Renal cortex interstitium (tissue), 11 donors: ENCODE measurements at regions not wholly inside any gene's neighbourhood (a gene's known extent, or its start where the extent isn't known, plus 50 kb on each side); places are given as distances from the start of the nearest gene placed in this dataset.

Experiments used
- DNase-seq, 11 donors: peaks; one replicate each; pipeline ENCODE4 v3.0.0-alpha.2; 2013; ENCODE audit warnings: low read depth in 9 of 11, low spot score in 4 of 11; ENCODE audit errors: extremely low read depth in 1 of 11

- no peak for DNase-seq
Observed at GRCh38 chr3:120838441-120839091, 69.4 kb upstream of the STXBP5L start.

- no peak for DNase-seq
Observed at GRCh38 chr3:120839120-120839519, 68.9 kb upstream of the STXBP5L start.

- DNase-seq = no peak
Observed at GRCh38 chr3:120841264-120841663, 66.7 kb upstream of the STXBP5L start.

DNA sequence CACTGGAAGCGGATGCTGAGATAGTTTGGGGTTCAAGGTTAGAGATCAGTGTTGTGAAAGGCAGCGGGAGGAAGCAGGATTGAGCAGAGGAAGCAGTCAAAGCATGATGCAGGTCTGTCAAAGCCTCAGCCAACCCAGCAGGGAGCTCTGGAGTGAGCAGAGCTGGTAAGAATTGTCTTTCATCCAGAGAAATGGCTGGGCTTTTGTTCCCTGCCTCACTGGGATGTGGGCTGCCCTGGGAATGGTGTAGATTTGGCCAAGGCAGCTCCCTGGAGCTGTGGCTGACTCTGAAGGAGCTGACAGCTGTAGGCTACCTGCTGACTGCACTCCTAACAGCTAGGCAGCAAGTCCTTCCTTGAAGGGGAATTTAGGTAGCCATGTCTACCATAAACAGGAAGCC, 61.9 kb upstream of the STXBP5L start:
- DNase-seq = no peak

- no peak for DNase-seq
Observed at GRCh38 chr3:120848503-120848902, 59.5 kb upstream of the STXBP5L start.

- DNase-seq = no peak
Observed at GRCh38 chr3:120850381-120851295, 57.4 kb upstream of the STXBP5L start.

DNA sequence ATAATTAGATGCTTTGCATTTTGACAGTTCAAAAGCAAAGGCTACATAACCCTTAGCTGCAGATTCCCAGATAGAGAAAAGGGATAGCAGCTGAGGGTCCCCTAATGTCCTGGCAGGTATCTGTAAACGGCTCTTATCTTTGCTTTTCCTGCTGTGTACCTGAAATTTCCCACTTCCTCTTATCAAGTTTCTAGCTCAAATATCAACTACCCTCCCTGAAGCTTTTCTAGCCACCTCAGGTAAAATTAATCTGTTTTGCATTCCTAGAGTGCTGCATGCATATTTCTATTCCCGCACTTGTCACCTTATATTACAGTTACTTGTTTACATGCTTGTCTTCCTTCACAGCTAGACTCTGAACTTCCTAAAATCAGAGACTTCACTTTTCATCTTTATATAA, 55.6 kb upstream of the STXBP5L start:
- DNase-seq = no peak

- DNase-seq = no peak
Observed at GRCh38 chr3:120853416-120853815, 54.6 kb upstream of the STXBP5L start.

DNA sequence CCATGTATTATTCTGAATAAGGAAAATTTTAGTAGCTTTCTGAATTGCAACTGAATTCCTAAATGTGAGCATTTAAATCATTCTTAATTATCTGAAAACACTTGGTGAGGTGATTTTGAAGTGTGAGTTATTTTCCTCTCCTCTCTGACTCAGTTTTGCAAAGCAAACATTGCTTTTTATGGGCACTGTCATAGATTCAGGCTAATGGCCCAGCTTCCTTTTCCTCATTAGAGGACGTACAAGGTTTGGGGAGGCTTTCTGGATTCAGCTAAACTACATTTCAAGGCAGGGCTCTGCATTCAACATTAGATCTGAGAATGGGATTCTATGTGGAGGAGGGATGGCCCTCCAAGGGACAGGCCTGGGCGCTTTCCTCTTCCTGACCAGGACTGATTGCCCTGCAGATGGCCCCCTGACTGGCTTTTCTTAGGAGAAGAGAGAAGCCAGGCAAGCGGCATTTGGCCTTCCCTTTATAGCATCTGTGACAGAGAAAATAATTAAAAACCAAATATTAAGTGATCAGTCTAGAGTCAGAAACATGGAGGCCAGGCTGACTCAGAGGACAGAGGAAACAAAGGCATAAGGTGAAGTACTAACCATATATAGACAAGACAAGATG, 53.0 kb upstream of the STXBP5L start:
- no peak for DNase-seq

DNA sequence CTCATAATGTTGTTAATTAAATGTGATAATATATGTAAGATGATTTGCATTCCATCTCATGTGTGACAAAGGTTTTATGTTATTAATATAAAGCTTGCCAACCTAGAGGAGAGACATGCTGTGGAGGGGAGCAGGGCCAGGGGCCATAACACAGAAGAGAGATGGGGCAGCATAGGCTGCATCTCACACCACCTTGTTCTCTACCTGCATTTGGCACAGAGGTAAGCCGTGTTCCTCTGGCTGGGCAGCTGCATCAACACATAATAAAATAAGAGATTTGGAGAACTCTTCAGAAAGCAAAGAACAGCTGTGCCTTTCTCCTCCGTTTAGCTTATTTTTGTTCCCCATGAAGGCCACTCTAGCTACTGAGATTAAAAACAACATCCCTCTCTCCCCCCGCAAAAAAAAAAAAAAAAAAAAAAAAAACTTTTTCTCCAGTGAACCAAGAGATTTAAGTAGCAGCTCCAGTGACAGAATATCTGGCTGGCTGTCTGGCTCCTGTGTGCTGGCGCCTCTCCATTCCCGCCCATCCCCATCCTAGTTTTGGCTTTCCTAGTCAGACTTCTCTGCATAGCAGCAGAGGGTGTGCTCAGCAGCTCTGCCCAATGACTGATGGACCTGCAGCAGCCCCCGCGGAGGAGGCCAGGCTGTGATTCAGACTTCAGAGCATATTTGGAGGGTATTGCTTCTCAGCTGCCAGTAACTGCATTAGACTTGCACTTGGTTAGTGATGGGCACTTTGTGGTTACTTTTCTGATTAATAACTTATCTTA, 52.2 kb upstream of the STXBP5L start:
- peak in 9 of 11 donors; percentile 9 to 48 (median 29) for DNase-seq
